ENCODE measurements at regions not wholly inside any gene's neighbourhood (a gene's known extent, or its start where the extent isn't known, plus 50 kb on each side); places are given as distances from the start of the nearest gene placed in this dataset.

- DNase-seq (ENCODE audit: low read depth in 2 of 2) = no peak
Observed at GRCh38 chr5:2603272-2603575, 148.3 kb downstream of the IRX2 start.

DNA sequence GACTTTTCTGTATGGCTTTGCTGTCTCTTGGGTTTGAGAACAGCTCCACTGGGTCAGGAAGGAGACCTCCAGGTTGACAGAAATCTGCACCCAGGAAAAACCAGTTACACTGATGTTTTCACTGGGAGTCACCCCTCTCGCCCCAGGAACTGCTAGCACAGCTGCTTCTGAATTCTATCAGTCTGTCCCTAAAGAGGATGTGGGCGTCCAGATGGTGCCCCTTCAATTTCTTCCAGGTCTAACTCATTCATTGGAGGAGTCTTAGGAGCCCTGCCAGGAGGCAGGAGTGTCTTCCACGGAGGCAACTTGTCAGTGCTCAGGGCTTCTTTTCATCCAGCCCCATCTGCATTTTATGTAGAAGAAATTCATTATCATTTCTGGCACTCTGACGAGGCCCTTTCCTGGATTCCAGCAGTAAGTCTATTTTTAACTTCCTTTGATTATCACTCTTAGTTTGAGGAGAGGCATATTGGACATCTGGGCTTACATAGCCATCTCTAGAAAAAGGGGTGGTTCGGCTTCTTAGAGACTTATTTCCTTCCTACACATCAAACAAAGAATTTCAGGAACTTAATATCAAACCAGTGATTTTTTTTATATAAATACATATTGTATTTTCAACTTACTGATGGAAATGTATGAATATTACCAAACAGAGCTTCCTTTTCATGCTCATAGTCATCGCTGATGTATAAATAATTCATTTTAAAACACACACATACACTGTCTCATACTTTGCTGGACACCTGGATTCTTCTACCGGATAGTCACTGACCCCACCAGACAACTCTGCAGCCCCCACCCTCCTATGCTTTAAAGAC lies 148.8 kb downstream of the IRX2 start:
- DNase-seq (ENCODE audit: low read depth in 2 of 2) = no peak

DNA sequence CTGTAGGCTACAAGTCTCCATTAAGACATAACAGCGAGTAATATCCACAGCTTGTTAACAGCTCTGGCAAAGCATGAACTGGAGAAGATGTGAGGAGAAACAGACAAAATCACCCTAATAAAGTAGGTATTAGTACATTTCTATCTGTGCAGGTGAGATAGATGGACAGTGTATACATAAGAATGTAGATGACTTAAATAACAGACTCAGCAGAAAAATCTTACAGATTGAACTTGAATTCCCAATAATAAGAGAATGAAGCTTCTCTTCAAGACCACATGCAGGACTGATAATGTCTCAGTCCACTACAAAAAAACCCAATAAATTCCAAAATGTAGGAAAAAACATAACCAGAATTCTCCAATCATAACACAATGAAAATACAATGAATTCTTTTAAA lies 153.0 kb downstream of the IRX2 start:
- DNase-seq (ENCODE audit: low read depth in 2 of 2) = no peak

DNA sequence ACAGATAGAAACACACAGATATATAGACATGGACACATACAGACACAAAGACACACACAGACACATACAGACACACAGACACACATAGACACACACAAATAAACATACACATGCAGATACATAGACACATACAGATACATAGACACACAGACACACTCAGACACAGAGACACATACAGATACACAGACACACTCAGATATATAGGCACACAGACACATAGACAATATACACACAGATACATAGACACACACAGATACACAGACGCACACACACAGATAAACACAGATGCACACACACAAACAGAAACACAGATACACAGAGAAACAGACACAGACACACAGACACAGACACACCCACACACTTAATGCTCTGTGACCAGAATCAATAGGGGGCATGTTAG lies 156.8 kb downstream of the IRX2 start:
- DNase-seq (ENCODE audit: low read depth in 2 of 2) = no peak

DNA sequence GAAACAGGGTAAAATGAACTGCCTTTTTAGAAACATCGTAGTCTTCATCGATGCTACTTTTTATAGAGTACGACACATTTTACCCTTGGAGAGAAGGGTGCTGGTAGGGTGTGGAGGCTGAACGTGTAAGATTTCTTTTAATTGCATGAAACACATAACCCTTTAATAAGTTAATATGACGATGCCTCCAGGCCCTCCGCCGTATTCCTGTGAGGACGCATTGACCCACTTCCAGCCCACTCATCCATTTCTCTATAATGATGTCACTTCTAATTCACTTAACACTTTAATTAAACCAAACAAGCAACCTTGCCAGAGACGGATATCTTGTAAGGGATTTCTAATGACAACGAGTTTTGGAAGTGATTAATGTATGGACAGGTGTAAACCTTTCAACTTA lies 158.7 kb downstream of the IRX2 start:
- no peak for DNase-seq (ENCODE audit: low read depth in 2 of 2)

DNA sequence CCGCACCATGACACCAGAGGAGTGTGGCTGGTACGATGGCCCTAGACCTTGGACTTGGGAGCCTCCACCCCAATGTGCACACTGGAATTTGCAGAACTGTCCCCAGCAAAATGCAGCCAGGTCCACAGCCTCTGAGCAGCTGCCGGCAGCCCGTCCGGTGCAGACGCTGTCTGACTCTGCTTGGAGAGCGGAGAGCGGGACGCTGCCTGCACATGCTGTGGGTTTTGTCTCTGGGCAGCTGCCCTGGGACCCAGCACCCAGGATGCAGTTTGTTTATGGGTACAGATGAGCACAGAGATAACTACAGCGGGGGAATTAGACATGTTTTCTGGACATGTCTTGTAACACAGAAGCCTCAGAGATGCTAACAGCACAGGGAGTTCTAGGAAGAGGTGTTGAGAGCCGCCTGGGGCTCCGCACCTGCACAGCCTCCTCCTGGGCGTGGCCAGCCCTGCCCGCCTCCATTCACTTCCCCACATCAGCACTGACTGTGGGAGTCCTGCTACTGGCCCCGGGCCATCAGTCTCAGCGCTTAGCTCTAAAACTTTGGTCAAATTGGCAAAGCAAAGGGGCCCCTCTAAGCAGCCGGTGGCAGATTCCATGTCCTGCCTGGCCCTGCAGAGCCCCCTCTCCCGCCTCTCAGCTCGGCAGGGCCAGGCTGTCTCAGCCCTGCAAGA lies 159.6 kb downstream of the IRX2 start:
- DNase-seq (ENCODE audit: low read depth in 2 of 2) = no peak

DNA sequence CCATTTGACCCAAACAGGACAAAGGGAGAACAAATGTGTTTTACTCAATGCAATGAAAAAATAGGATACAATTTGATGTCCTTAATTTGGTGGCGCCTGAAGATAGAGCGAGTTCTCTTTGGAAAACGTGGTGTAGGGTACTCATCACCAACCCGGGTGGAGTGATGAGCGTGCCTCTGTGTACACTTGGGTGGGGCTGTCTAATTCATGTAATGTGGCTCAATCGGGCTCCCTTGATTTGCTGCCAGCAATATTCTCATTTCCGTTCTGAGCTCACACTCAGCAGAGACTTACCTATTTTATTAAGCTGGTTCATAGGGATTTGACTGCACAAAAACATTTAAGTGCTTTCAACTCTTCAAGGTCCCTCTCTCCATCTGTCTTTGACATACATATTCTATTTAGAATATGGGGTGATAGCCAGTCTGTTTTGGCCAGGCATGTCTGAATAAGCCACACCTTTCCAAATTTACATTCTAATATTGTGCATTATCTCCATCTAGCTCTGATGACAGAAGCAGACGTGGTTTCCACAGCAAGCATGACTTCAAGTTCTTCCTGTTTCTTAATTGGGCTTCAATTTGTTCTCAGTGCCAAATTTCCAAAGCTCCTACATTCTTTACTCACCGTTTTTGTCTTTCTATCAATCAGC lies 162.5 kb downstream of the IRX2 start:
- no peak for DNase-seq (ENCODE audit: low read depth in 2 of 2)

- no peak for DNase-seq (ENCODE audit: low read depth in 2 of 2)
Observed at GRCh38 chr5:2587189-2588031, 164.1 kb downstream of the IRX2 start.

GRCh38 chr5:2586016-2586715 lies 165.3 kb downstream of the IRX2 start:
- no peak for DNase-seq (ENCODE audit: low read depth in 2 of 2)

DNA sequence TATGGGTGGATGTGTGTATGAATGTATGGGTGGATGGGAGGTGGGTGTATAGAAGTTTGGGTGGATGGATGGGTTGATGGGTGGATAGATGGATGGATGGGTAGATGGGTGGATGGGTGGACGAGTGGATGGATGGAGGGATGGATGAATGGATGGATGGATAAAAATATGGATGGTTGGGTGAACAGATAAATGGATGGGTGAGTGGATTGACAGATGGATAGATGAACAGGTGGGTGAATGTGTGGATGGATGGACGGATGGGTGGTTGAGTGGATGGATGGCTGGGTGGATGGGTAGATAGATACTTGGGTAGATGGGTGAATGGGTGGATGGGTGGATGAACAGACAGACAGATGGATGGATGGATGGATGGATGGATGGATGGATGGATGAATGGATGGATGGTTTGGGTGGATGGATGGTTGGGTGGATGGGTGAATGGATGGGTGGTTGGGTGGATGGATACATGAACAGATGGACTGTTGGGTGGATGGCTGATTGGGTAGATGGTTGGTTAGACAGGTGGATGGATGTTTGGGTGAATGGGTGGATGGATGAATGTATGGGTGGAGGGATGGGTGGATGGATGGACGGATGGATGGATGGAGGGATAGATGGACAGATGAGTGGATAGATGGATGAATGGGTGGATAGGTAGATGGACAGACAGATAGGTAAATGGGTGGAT lies 166.8 kb downstream of the IRX2 start:
- DNase-seq (ENCODE audit: low read depth in 2 of 2) = no peak

- no peak for DNase-seq (ENCODE audit: low read depth in 2 of 2)
Observed at GRCh38 chr5:2582507-2582906, 169.0 kb downstream of the IRX2 start.

DNA sequence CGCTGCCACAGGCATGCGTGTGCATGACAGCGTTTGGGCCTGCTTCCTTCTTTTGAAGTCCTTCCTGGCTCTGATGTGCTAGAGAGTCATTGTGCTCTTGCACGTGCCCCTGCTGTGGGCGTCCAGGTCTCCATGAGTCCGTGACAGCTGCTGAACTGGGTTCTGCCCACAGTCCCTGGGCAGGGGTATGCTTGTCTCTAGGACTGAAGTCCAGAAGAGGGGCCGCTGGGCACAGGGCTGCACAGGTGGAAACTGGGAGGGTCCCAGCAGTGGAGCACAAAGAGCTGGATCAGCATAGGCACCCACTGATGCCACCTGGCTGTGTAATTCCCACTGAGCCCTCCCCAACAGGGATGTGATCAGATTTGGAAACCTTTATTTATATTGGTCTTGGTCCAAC lies 169.4 kb downstream of the IRX2 start:
- no peak for DNase-seq (ENCODE audit: low read depth in 2 of 2)

- DNase-seq (ENCODE audit: low read depth in 2 of 2) = no peak
Observed at GRCh38 chr5:2581418-2581817, 170.1 kb downstream of the IRX2 start.

DNA sequence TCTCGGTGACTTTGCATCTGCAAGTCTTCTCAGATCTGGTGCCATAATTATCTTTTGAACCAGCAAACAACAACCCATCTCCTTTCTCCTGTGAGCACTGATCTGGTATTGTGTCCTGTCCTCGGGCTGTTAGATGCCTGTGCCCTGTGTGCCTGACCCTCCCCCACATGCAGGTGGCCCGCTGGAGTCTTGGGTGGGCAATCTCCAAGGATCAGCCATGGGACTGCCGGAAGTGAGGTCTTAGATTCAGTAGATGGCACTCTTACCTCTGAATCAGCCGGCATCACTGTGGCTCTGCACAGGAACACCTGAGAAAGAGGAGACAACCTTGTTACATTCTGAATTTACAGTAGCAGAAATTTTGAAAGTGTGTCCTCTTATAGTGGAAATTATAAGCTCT lies 172.4 kb downstream of the IRX2 start:
- DNase-seq (ENCODE audit: low read depth in 2 of 2) = no peak

- no peak for DNase-seq (ENCODE audit: low read depth in 2 of 2)
Observed at GRCh38 chr5:2577312-2578036, 174.0 kb downstream of the IRX2 start.

DNA sequence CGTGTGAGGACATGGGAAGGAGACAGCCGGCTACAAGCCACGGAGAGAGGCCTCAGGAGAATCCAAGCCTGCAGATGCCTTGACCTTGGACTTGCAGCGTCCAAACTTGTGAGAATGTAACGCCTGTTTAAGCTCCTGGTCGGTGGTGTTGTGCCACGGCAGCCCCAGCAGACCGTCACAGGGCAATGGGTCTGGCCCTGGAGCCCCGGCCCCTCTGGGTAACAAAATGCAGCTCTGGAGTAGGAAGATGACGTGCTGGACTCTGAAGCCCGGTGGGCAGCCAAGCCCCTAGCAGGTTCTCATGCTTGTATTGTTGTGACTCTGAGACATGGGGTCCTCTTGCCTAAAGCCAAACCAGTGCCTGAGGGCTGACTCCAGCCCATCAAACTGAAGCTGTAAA lies 174.7 kb downstream of the IRX2 start:
- no peak for DNase-seq (ENCODE audit: low read depth in 2 of 2)

DNA sequence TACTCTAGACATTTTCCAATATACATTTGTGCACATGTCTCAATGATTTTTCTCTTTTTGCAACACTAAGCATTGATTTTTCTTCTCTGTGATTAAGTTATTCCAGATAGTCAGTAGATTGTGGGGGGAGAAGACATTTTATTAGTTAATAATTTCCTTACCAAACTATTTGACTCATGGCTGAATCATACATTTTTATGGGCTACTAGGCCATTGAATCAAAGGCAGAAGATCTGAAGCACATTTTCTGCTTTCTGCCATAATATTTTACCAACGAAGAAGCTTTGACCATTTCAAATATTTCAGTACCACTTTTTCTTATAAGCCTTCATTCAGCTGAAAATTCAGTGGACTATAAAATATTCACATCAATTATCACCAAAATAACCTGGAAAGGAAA lies 175.6 kb downstream of the IRX2 start:
- no peak for DNase-seq (ENCODE audit: low read depth in 2 of 2)

DNA sequence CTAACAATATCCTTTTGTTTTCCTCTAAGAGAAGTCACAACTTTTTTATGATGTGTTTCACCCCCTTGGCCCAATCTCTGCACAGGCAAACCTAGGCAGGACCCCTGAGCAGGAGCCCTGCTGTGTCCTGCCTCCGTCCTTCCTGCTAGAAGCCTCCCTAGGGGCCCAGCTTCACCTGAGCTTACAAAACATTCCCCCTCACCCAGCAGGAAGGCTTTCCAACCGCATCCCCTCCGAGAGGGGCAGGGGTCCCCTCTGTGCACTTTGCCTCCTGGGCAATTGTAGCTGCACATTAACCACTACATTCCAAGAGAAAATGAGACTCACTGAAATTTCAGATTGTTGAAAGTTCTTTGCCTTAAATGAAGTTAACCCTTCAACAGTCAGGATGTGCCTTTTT lies 176.2 kb downstream of the IRX2 start:
- DNase-seq (ENCODE audit: low read depth in 2 of 2) = no peak

DNA sequence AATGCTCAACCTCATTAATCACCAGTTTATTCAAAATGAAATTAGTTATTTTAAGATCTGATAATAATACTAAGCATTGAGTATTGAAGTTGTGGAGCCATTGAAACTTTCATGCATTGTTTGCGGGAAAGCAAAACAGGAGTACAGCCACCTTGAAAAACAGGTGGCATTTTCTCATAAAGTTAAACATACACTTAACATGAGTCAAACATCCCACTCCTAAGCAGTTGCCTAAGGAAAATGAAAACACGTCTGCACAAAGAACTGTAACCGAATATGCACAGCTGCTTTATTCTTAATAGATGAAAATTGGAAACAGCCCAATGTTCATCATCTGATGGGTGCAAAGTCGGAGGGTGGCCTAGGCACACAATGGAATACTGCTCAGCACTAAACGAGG lies 177.3 kb downstream of the IRX2 start:
- no peak for DNase-seq (ENCODE audit: low read depth in 2 of 2)

DNA sequence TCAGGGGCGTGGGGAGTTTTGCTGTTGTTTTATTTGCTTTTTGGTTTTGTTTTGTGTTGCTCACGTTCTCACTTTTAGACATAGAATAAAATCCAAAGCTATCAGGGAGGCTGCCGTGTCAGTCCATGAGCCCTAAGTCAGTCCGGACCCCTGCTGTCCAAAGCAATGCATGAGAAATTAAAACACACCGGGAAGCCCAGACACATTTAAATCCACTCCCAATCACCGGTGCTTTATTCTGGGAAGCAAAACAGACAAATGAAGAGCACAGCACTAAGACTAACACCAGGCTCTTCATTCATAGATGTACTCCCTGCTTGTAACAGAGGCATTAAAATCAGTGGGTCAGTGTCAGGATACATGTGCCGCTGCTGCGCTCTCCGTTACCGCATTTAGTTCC lies 180.9 kb downstream of the IRX2 start:
- no peak for DNase-seq (ENCODE audit: low read depth in 2 of 2)
